ENCODE measurements at regions not wholly inside any gene's neighbourhood (a gene's known extent, or its start where the extent isn't known, plus 50 kb on each side); places are given as distances from the start of the nearest gene placed in this dataset.
"Not testable (repeated sequence)": the region's sequence is repeated elsewhere in the genome, so short reads cannot be mapped to it uniquely, and the experiment has no call there.

- no peak for DNase-seq (ENCODE audit: low read depth, low spot score)
Observed at GRCh38 chr2:58401936-58402335, 160.8 kb upstream of the FANCL start.

- no peak for DNase-seq (ENCODE audit: low read depth, low spot score)
Observed at GRCh38 chr2:58398406-58398805, 157.3 kb upstream of the FANCL start.

GRCh38 chr2:58387701-58388100, 146.6 kb upstream of the FANCL start:
- DNase-seq (ENCODE audit: low read depth, low spot score) = no peak

GRCh38 chr2:58386904-58387303, 145.8 kb upstream of the FANCL start:
- DNase-seq (ENCODE audit: low read depth, low spot score) = not testable (repeated sequence)

- no peak for DNase-seq (ENCODE audit: low read depth, low spot score)
Observed at GRCh38 chr2:58378152-58378551, 137.0 kb upstream of the FANCL start.

- DNase-seq (ENCODE audit: low read depth, low spot score) = no peak
Observed at GRCh38 chr2:58377181-58377580, 136.1 kb upstream of the FANCL start.

- no peak for DNase-seq (ENCODE audit: low read depth, low spot score)
Observed at GRCh38 chr2:58376592-58376991, 135.5 kb upstream of the FANCL start.

- no peak for DNase-seq (ENCODE audit: low read depth, low spot score)
Observed at GRCh38 chr2:58369594-58369993, 128.5 kb upstream of the FANCL start.

- no peak for DNase-seq (ENCODE audit: low read depth, low spot score)
Observed at GRCh38 chr2:58364098-58364497, 123.0 kb upstream of the FANCL start.

- DNase-seq (ENCODE audit: low read depth, low spot score) = no peak
Observed at GRCh38 chr2:58358026-58358425, 116.9 kb upstream of the FANCL start.

GRCh38 chr2:58357521-58357920, 116.4 kb upstream of the FANCL start:
- DNase-seq (ENCODE audit: low read depth, low spot score) = no peak

- DNase-seq (ENCODE audit: low read depth, low spot score) = no peak
Observed at GRCh38 chr2:58354230-58354629, 113.1 kb upstream of the FANCL start.

GRCh38 chr2:58350484-58350883, 109.4 kb upstream of the FANCL start:
- DNase-seq (ENCODE audit: low read depth, low spot score) = no peak

GRCh38 chr2:58347810-58348209, 106.7 kb upstream of the FANCL start:
- no peak for DNase-seq (ENCODE audit: low read depth, low spot score)

GRCh38 chr2:58341047-58341446, 99.9 kb upstream of the FANCL start:
- DNase-seq (ENCODE audit: low read depth, low spot score) = no peak

- no peak for DNase-seq (ENCODE audit: low read depth, low spot score)
Observed at GRCh38 chr2:58339548-58340243, 98.6 kb upstream of the FANCL start.

GRCh38 chr2:58336416-58336815, 95.3 kb upstream of the FANCL start:
- DNase-seq (ENCODE audit: low read depth, low spot score) = no peak

GRCh38 chr2:58334414-58334813, 93.3 kb upstream of the FANCL start:
- DNase-seq (ENCODE audit: low read depth, low spot score) = no peak

- not testable (repeated sequence) for DNase-seq (ENCODE audit: low read depth, low spot score)
Observed at GRCh38 chr2:58325296-58325895, 84.3 kb upstream of the FANCL start.

GRCh38 chr2:58319481-58319880, 78.4 kb upstream of the FANCL start:
- no peak for DNase-seq (ENCODE audit: low read depth, low spot score)

- not testable (repeated sequence) for DNase-seq (ENCODE audit: low read depth, low spot score)
Observed at GRCh38 chr2:58318949-58319348, 77.8 kb upstream of the FANCL start.

GRCh38 chr2:58313926-58314325, 72.8 kb upstream of the FANCL start:
- DNase-seq (ENCODE audit: low read depth, low spot score) = no peak

GRCh38 chr2:58308435-58308834, 67.3 kb upstream of the FANCL start:
- DNase-seq (ENCODE audit: low read depth, low spot score) = no peak

GRCh38 chr2:58304843-58305242, 63.7 kb upstream of the FANCL start:
- no peak for DNase-seq (ENCODE audit: low read depth, low spot score)
